ENCODE measurements at regions not wholly inside any gene's neighbourhood (a gene's known extent, or its start where the extent isn't known, plus 50 kb on each side); places are given as distances from the start of the nearest gene placed in this dataset.

DNA sequence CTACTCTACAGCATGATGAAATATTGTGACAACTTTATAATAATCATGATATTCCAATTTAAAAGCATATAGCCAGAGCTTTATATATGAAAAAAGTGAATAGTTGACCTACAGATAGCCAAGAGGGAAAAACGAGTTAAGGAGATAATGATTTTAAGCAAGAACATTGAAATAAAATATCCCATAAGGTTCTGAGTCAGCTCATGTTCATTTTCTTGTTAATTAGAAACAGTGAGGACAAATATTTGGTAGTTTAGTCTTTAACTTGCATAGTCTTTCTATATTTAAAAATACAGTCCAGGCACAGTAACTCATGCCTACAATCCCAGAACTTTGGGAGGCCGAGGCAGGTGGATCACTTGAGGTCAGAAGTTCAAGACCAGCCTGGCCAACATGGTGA is 55.8 kb upstream of the CDH6 start:
- Histone ChIP-seq H3K4me1 (ENCODE audit: insufficient read depth) (no peaks in the 10 kb centered on the region), H3K9me3 (no peaks in the 10 kb centered on the region), H3K36me3 (no peaks in the 10 kb centered on the region), H3K27ac (no peak overlapping the region), H3K4me3 (no peak overlapping the region), H3K27me3 (no peaks in the 10 kb centered on the region)
- TF ChIP-seq EP300 (IDR thresholded peaks at IDR 0.05): no peak
- TF ChIP-seq POLR2A (IDR thresholded peaks at IDR 0.05): no peak
- TF ChIP-seq, protein P1, sequence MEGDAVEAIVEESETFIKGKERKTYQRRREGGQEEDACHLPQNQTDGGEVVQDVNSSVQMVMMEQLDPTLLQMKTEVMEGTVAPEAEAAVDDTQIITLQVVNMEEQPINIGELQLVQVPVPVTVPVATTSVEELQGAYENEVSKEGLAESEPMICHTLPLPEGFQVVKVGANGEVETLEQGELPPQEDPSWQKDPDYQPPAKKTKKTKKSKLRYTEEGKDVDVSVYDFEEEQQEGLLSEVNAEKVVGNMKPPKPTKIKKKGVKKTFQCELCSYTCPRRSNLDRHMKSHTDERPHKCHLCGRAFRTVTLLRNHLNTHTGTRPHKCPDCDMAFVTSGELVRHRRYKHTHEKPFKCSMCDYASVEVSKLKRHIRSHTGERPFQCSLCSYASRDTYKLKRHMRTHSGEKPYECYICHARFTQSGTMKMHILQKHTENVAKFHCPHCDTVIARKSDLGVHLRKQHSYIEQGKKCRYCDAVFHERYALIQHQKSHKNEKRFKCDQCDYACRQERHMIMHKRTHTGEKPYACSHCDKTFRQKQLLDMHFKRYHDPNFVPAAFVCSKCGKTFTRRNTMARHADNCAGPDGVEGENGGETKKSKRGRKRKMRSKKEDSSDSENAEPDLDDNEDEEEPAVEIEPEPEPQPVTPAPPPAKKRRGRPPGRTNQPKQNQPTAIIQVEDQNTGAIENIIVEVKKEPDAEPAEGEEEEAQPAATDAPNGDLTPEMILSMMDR (IDR thresholded peaks at IDR 0.05): no peak
- intact Hi-C loops (cut with DNase I): no loop called here
- 56 to 63% (median 56%) methylated on average over 2 of the region's 2 CpGs for WGBS, 3 donors
- no peak for DNase-seq

DNA sequence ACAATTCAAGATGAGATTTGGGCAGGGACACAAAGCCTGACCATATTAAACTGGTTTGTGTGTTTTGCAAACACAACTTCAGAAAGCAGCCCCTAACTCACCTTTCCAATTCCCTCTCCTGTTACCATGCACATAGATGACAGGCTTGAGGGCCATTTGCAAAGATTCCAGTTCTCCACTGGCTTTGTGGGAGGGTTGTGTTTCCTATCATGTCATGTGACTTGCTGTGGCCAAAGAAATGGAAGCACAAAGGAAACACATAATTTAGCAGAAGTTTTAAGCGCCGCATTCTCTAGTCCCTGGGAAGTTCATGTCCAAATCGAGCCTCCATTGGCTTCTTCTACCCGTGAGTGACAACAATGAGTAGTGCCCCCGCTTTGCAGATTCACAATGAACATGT is 57.9 kb upstream of the CDH6 start:
- Histone ChIP-seq H3K4me1 (ENCODE audit: insufficient read depth) (no peaks in the 10 kb centered on the region), H3K27ac (no peak overlapping the region), H3K9me3 (no peaks in the 10 kb centered on the region), H3K36me3 (no peaks in the 10 kb centered on the region), H3K27me3 (no peaks in the 10 kb centered on the region), H3K4me3 (no peak overlapping the region)
- 92 to 93% (median 93%) methylated on average over 5 of the region's 5 CpGs for WGBS, 3 donors
- no peak for TF ChIP-seq EP300 (IDR thresholded peaks at IDR 0.05)
- TF ChIP-seq, protein P1 (IDR thresholded peaks at IDR 0.05): no peak
- TF ChIP-seq POLR2A (IDR thresholded peaks at IDR 0.05): no peak
- intact Hi-C loops (cut with DNase I): no loop called here
- DNase-seq: no peak

DNA sequence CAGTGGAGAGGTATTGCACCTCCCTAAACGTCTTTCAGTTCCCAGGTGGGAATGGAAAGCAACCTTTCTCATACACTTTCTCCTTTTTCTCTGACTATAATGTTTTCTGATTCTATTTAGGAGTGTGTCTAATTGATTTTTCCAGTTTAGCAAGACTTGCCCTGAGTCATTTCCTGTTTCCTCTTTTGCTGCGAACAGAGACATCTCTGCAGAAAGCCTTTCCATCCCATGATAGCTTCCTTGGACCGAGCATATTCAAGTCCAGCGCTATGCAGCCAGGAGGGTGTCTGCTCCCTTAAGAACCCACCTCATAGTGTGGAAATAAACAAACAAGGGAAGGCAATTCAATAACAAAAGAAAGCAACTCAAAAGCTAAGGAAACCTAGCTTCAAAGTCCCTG is 60.0 kb upstream of the CDH6 start:
- H3K4me1 ChIP-seq (ENCODE audit: insufficient read depth): no peaks in the 10 kb centered on the region
- H3K9me3 ChIP-seq: no peaks in the 10 kb centered on the region
- DNase-seq: no peak
- H3K4me3 ChIP-seq: no peak overlapping the region
- H3K27me3 ChIP-seq: no peaks in the 10 kb centered on the region
- TF ChIP-seq POLR2A (IDR thresholded peaks at IDR 0.05): no peak
- TF ChIP-seq EP300 (IDR thresholded peaks at IDR 0.05): no peak
- TF ChIP-seq, protein P1 (IDR thresholded peaks at IDR 0.05): no peak
- 61 to 64% (median 63%) methylated on average over 4 of the region's 4 CpGs for WGBS, 3 donors
- intact Hi-C loops (cut with DNase I): no loop called here
- no peak overlapping the region for H3K27ac ChIP-seq
- no peaks in the 10 kb centered on the region for H3K36me3 ChIP-seq

DNA sequence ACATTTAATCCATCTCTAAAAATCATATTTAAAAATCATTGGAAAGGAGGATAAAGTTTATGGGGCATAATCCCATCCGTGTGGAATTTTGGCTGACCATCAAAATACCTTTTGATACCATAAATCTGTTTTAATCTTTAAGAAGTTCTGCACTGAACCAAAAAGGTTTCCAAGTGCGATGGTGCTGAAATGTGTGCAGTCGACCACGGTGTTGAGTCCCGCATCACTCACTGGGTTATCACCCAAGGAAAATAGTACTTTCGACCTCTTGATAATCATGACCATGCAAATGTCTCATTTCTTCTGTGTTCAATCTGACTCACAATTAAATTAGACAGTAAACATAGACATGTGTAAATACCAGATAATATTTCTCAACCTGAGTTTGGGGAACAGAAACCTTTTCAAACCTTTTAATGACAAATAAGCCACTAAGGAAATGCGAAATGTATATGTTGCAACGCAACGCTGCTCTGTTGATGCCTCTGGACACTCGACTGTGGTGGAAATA is 62.0 kb upstream of the CDH6 start:
- intact Hi-C loops (cut with DNase I): no loop called here
- WGBS, 3 donors: 59 to 78% (median 69%) methylated on average over 10 of the region's 10 CpGs

More for the DNA sequence above, 62.0 kb upstream of the CDH6 start:
- Histone ChIP-seq H3K27ac (no peak overlapping the region), H3K4me3 (no peak overlapping the region), H3K27me3 (no peaks in the 10 kb centered on the region), H3K4me1 (ENCODE audit: insufficient read depth) (no peaks in the 10 kb centered on the region), H3K9me3 (no peaks in the 10 kb centered on the region), H3K36me3 (no peaks in the 10 kb centered on the region)
- TF ChIP-seq EP300 (IDR thresholded peaks at IDR 0.05) (no peak), POLR2A (IDR thresholded peaks at IDR 0.05) (no peak)
- TF ChIP-seq, protein P1 (IDR thresholded peaks at IDR 0.05): no peak
- no peak for DNase-seq

Data from ovary (tissue), 7 donors.